ENCODE measurements at regions not wholly inside any gene's neighbourhood (a gene's known extent, or its start where the extent isn't known, plus 50 kb on each side); places are given as distances from the start of the nearest gene placed in this dataset.
"Not testable (repeated sequence)": the region's sequence is repeated elsewhere in the genome, so short reads cannot be mapped to it uniquely, and the experiment has no call there.

GRCh38 chr9:119933191-119933590, 564.0 kb upstream of the BRINP1 start:
- DNase-seq (ENCODE audit: low read depth): no peak

DNA sequence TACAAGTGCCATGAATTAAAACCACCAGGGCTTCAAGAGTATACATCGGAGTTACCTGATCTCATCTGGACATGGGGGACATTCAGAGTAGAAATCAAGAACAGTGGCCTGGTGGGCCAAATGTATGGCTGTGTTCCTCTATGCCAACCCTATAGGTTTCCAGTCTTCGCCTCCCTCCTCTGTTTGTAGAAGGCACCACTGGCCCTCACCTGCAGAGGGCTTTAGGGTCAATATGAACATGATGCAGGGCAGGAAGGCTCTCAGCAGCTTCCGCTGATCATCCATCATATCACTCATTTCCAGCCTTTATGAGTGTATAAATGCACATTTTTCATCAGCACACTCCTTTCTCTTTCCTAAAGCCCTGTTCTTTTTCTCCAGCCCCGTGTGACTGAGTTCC, 555.5 kb upstream of the BRINP1 start:
- DNase-seq (ENCODE audit: low read depth): no peak

- no peak for DNase-seq (ENCODE audit: low read depth)
These were observed 547.9 kb upstream of the BRINP1 start for GRCh38 chr9:119917175-119917574.

- DNase-seq (ENCODE audit: low read depth): peak; percentile 7
These were observed 537.8 kb upstream of the BRINP1 start for GRCh38 chr9:119907056-119907455.

DNA sequence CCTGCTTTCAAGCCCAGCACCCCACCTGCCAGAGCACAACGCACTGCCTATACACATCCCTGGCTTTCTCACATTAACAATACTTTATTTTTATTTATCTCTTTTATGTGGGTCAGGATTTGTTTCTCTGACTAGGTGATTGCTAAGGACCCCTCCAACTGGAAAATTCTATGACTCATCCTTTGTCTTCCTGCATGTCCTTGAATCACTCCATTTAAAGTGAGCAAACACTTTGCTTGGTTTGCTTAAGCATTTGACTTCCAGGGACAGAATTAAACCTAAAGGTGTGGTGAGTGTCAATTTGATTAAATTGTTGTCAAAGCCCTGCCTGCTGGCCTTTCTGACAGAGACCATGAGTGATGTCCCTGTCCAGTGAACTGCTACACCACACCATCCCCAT, 536.5 kb upstream of the BRINP1 start:
- DNase-seq (ENCODE audit: low read depth): peak; percentile 56

GRCh38 chr9:119903851-119904250, 534.6 kb upstream of the BRINP1 start:
- no peak for DNase-seq (ENCODE audit: low read depth)

DNA sequence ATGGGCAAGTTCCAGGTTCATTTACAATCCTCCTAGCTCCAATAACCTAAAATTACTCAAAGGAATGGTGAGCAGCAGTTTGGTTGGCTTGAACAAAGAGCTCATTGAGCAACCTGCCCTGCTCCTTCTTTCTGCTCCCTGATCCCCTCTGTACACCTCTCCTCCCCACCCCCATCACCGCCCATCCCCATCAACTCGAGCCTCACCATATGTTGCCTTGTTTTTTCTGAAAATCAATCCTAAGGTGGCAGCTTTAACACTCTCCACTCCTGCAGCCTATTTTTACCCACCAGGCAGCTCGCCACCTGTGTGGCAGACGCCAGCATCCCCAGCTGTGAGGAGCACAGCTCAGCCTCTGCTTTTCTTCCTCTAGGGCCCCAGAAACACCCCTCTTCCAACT, 533.4 kb upstream of the BRINP1 start:
- DNase-seq (ENCODE audit: low read depth): no peak

DNA sequence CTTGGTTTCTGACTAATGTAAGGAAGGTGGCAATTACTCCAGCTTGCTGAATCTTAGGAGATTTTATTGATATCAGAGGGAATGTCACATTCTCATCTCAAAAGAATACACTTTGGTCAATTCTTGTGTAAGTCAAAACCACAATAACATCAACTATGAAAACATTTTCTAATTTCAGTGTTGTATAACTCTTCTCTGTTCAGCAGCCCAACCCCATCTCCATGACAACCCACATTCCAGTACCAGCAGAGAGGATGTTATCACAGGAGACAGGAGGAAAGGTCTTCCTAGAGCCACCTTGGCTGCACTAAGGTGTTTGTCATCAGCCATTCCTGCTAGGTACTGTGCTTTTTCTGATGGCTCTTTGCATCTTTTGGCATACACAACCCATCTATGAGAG, 529.1 kb upstream of the BRINP1 start:
- DNase-seq (ENCODE audit: low read depth): peak; percentile 32

GRCh38 chr9:119884438-119884837, 515.2 kb upstream of the BRINP1 start:
- peak; percentile 38 for DNase-seq (ENCODE audit: low read depth)

- DNase-seq (ENCODE audit: low read depth): no peak
These were observed 512.7 kb upstream of the BRINP1 start for GRCh38 chr9:119881898-119882297.

- no peak for DNase-seq (ENCODE audit: low read depth)
These were observed 511.1 kb upstream of the BRINP1 start for GRCh38 chr9:119880361-119880760.

DNA sequence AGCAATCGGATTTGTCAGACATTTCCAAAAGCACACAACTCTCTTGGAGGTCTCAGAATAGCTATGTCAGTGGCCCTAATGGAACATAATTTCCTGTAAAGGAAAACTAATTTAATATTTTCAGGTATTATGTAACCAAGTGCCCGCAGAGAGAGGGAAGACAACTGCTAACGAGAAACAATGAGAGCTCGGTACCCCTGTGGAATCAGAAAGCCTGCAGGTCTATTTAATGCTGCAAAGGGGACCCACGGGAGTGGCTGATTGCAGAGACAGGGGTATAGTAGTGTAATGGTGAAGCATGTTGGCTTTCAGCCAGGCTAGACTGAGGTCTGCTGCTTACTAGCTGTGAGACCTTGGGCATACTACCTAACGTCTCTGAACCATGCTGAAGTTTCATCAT, 508.1 kb upstream of the BRINP1 start:
- no peak for DNase-seq (ENCODE audit: low read depth)

- peak; percentile 7 for DNase-seq (ENCODE audit: low read depth)
These were observed 504.6 kb upstream of the BRINP1 start for GRCh38 chr9:119873877-119874276.

- not testable (repeated sequence) for DNase-seq (ENCODE audit: low read depth)
These were observed 501.0 kb upstream of the BRINP1 start for GRCh38 chr9:119870251-119870650.

DNA sequence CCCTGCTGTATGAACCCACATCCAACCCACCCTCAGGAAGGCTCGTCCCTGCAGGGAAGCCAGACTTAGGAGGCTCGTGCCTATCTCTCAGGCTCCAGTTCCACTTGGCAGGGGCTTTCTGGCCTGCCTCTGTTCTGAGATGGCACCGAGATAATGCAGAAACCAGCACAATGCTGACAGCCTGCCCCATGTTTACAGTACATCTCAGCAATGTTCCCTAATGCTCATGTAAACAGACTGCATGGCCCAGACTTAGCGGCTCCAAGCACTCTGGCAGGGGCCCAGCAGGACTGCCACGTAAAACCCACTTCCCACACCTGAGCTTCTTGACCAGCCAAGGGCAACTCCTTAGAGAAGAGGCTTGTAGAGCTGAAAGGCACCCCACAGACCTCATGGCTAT, 499.5 kb upstream of the BRINP1 start:
- peak; percentile 66 for DNase-seq (ENCODE audit: low read depth)

DNA sequence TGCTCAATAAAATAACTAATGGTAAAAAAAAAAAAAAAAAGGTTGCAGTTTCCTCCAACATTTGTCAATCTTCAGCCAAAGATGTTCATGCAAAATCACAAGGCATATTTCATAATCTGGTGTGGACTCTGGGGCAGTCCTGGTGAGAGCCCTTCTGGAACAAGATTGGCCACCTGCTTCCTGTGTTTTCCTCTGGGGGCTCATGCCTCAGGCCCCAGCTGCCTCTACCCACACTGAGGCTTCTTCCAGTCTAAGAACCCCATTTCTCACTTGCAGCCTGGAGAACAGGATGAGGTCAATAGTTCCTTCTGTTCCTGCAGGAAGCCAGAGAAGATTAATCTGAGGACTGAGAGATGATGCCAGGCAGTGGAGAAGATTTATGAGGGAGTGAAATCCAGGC, 492.6 kb upstream of the BRINP1 start:
- peak; percentile 32 for DNase-seq (ENCODE audit: low read depth)

- no peak for DNase-seq (ENCODE audit: low read depth)
These were observed 489.9 kb upstream of the BRINP1 start for GRCh38 chr9:119859128-119859527.

DNA sequence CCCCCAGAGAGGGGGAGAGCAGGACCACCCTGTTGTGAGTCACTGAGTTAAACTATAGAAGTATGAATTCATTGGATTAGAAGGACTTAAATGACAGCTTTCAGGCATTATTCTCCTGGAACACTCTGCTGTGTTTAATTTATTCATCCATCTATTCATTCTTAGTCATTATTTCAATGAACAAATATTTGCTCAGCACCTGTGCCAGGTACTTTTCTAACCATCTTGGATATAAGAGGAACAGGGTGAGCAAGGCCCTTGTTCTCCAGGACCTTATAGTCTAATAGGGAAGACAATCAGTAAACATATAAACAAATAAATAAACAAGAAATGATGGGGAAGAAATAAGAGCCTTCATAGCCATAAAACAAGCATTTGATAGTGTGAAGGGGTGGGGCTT, 483.9 kb upstream of the BRINP1 start:
- no peak for DNase-seq (ENCODE audit: low read depth)

GRCh38 chr9:119852390-119852789, 483.2 kb upstream of the BRINP1 start:
- no peak for DNase-seq (ENCODE audit: low read depth)

GRCh38 chr9:119844431-119844830, 475.2 kb upstream of the BRINP1 start:
- DNase-seq (ENCODE audit: low read depth): no peak

- DNase-seq (ENCODE audit: low read depth): no peak
These were observed 471.8 kb upstream of the BRINP1 start for GRCh38 chr9:119841016-119841415.

- DNase-seq (ENCODE audit: low read depth): no peak
These were observed 470.7 kb upstream of the BRINP1 start for GRCh38 chr9:119839888-119840287.

- DNase-seq (ENCODE audit: low read depth): peak; percentile 54
These were observed 469.0 kb upstream of the BRINP1 start for GRCh38 chr9:119838210-119838609.

- no peak for DNase-seq (ENCODE audit: low read depth)
These were observed 466.8 kb upstream of the BRINP1 start for GRCh38 chr9:119836036-119836435.

DNA sequence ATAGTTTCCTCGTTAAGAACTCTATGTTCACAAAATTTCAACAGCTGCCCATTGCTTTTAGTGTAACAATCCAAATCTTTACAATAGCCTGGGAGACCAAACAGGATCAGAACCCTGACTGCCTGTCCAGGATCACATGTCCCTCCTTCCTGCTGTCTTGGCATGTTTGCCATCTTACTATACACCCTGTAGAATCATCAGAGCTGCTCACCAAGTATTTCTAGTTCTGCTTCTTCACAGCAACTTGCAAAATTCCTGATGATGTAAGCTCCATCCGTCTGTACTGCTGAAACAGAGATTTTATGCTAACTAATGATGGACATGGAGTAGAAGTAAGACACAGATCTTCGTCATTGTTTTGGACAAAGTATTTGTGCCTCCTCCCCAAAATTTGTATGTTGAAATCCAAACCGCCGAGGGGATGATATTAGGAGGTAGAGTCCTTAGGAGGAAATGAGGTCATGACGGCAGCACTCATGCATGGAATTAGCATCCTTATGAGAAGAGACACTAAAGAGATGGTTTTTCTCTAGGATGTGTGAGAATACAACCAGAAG, 464.9 kb upstream of the BRINP1 start:
- no peak for DNase-seq (ENCODE audit: low read depth)
